GM21390 (cell line): ENCODE measurements at regions not wholly inside any gene's neighbourhood (a gene's known extent, or its start where the extent isn't known, plus 50 kb on each side); places are given as distances from the start of the nearest gene placed in this dataset.

ENCODE experiments used
- ATAC-seq: cut with Tn5 transposase; IDR thresholded peaks from one replicate; pipeline ENCODE4 v1.9.1; 2021; ENCODE audit not compliant: unreplicated experiment

GRCh38 chr18:40864846-40865245, 1090.2 kb upstream of the PIK3C3 start:
- no peak for ATAC-seq

GRCh38 chr18:40863801-40864200, 1091.2 kb upstream of the PIK3C3 start:
- no peak for ATAC-seq

GRCh38 chr18:40860189-40860588, 1094.8 kb upstream of the PIK3C3 start:
- no peak for ATAC-seq

- ATAC-seq, result no peak
These were observed 1099.4 kb upstream of the PIK3C3 start for GRCh38 chr18:40855661-40856060.

- no peak for ATAC-seq
These were observed 1102.6 kb upstream of the PIK3C3 start for GRCh38 chr18:40852406-40852805.

GRCh38 chr18:40851014-40851429, 1104.0 kb upstream of the PIK3C3 start:
- ATAC-seq, result no peak

GRCh38 chr18:40849886-40850285, 1105.1 kb upstream of the PIK3C3 start:
- no peak for ATAC-seq

GRCh38 chr18:40841467-40841866, 1113.6 kb upstream of the PIK3C3 start:
- no peak for ATAC-seq

GRCh38 chr18:40841063-40841462, 1114.0 kb upstream of the PIK3C3 start:
- no peak for ATAC-seq

GRCh38 chr18:40832362-40832761, 1122.7 kb upstream of the PIK3C3 start:
- ATAC-seq, result no peak

GRCh38 chr18:40824291-40824690, 1130.7 kb upstream of the PIK3C3 start:
- ATAC-seq, result no peak

- no peak for ATAC-seq
These were observed 1133.3 kb upstream of the PIK3C3 start for GRCh38 chr18:40821596-40822243.

GRCh38 chr18:40812981-40813515, 1142.0 kb upstream of the PIK3C3 start:
- no peak for ATAC-seq

GRCh38 chr18:40810372-40810771, 1144.7 kb upstream of the PIK3C3 start:
- ATAC-seq, result no peak

GRCh38 chr18:40789286-40789685, 1165.7 kb upstream of the PIK3C3 start:
- no peak for ATAC-seq

- ATAC-seq, result no peak
These were observed 1172.4 kb upstream of the PIK3C3 start for GRCh38 chr18:40782453-40783130.

- no peak for ATAC-seq
These were observed 1185.2 kb upstream of the PIK3C3 start for GRCh38 chr18:40769786-40770185.

GRCh38 chr18:40760251-40760650, 1194.8 kb upstream of the PIK3C3 start:
- no peak for ATAC-seq

GRCh38 chr18:40754477-40754876, 1200.6 kb upstream of the PIK3C3 start:
- no peak for ATAC-seq

- ATAC-seq, result no peak
These were observed 1202.7 kb upstream of the PIK3C3 start for GRCh38 chr18:40752316-40752715.

- no peak for ATAC-seq
These were observed 1203.8 kb upstream of the PIK3C3 start for GRCh38 chr18:40751186-40751585.

- no peak for ATAC-seq
These were observed 1216.0 kb upstream of the PIK3C3 start for GRCh38 chr18:40739029-40739428.
